Astrocyte (in vitro differentiated cells and primary cell): ENCODE measurements at regions not wholly inside any gene's neighbourhood (a gene's known extent, or its start where the extent isn't known, plus 50 kb on each side); places are given as distances from the start of the nearest gene placed in this dataset.

Source experiments
- DNase-seq: peaks from one replicate; pipeline ENCODE4 v3.0.0-alpha.2; 2010; ENCODE audit warnings: low read depth
- FAIRE-seq: peaks from 2 replicates; lab custom pipeline; 2011; peaks lifted over from hg19 to GRCh38; lab: Jason Lieb, UNC
- H2AFZ ChIP-seq: 2 replicates; pipeline ENCODE4 v1.6.0; 2012; ENCODE audit warnings: low read depth, low read length, inconsistent platforms
- H3K27ac ChIP-seq: 2 replicates; pipeline ENCODE4 v1.5.1; 2011; ENCODE audit warnings: low read depth, low read length, inconsistent platforms
- H3K27me3 ChIP-seq: 2 replicates; pipeline ENCODE4 v1.6.0; 2011; ENCODE audit warnings: low read length, inconsistent platforms; ENCODE audit not compliant: insufficient read depth
- H3K36me3 ChIP-seq: 2 replicates; pipeline ENCODE4 v1.5.1; 2011; ENCODE audit warnings: low read length, inconsistent platforms; ENCODE audit not compliant: insufficient read depth
- H3K4me1 ChIP-seq: 2 replicates; pipeline ENCODE4 v1.5.1; 2011; ENCODE audit warnings: low read length, inconsistent platforms; ENCODE audit not compliant: insufficient read depth
- H3K4me2 ChIP-seq: 2 replicates; pipeline ENCODE4 v1.6.0; 2012; ENCODE audit warnings: low read length, inconsistent platforms
- H3K4me3 ChIP-seq: 2 replicates; pipeline ENCODE4 v1.5.1; 2011; ENCODE audit warnings: low read depth, mild to moderate bottlenecking, low read length, inconsistent platforms; ENCODE audit not compliant: insufficient read depth
- H3K79me2 ChIP-seq: 2 replicates; pipeline ENCODE4 v1.6.0; 2012; ENCODE audit warnings: mild to moderate bottlenecking, low read length, inconsistent platforms; ENCODE audit not compliant: insufficient read depth
- H3K9ac ChIP-seq: 2 replicates; pipeline ENCODE4 v1.6.0; 2012; ENCODE audit warnings: mild to moderate bottlenecking, low read length, inconsistent platforms
- H3K9me3 ChIP-seq: 2 replicates; pipeline ENCODE4 v1.5.1; 2012; ENCODE audit warnings: low read depth, mild to moderate bottlenecking, low read length, inconsistent platforms; ENCODE audit not compliant: insufficient read depth
- H4K20me1 ChIP-seq: 2 replicates; pipeline ENCODE4 v1.6.0; 2012; ENCODE audit warnings: low read length, inconsistent platforms; ENCODE audit not compliant: insufficient read depth
- H3K27ac Mint-ChIP-seq: one replicate; pipeline ENCODE4 v1.8.0; 2021; ENCODE audit warnings: mild to moderate bottlenecking, mixed read lengths; ENCODE audit not compliant: unreplicated experiment
- H3K27me3 Mint-ChIP-seq: one replicate; pipeline ENCODE4 v1.8.0; 2021; ENCODE audit warnings: low read depth, mixed read lengths; ENCODE audit not compliant: unreplicated experiment
- H3K36me3 Mint-ChIP-seq: one replicate; pipeline ENCODE4 v1.8.0; 2021; ENCODE audit warnings: low read depth, mixed read lengths; ENCODE audit not compliant: unreplicated experiment
- H3K4me1 Mint-ChIP-seq: one replicate; pipeline ENCODE4 v1.8.0; 2021; ENCODE audit warnings: low read depth, mixed read lengths; ENCODE audit not compliant: unreplicated experiment
- H3K4me3 Mint-ChIP-seq: one replicate; pipeline ENCODE4 v1.8.0; 2021; ENCODE audit warnings: mild to moderate bottlenecking, moderate library complexity, mixed read lengths; ENCODE audit not compliant: unreplicated experiment
- H3K9me3 Mint-ChIP-seq: one replicate; pipeline ENCODE4 v1.8.0; 2021; ENCODE audit warnings: mild to moderate bottlenecking, mixed read lengths; ENCODE audit not compliant: unreplicated experiment
- EZH2 ChIP-seq: IDR thresholded peaks from 2 replicates; pipeline ENCODE4 v1.6.1; 2012; ENCODE audit warnings: mild to moderate bottlenecking, low read length, inconsistent platforms; ENCODE audit not compliant: insufficient read depth
- TF ChIP-seq, protein P1 (sequence below): IDR thresholded peaks from 2 replicates; pipeline ENCODE4 v1.5.1; 2011; ENCODE audit warnings: low read depth, mild to moderate bottlenecking, inconsistent platforms, low read length, moderate library complexity; ENCODE audit not compliant: insufficient read depth

DNA sequence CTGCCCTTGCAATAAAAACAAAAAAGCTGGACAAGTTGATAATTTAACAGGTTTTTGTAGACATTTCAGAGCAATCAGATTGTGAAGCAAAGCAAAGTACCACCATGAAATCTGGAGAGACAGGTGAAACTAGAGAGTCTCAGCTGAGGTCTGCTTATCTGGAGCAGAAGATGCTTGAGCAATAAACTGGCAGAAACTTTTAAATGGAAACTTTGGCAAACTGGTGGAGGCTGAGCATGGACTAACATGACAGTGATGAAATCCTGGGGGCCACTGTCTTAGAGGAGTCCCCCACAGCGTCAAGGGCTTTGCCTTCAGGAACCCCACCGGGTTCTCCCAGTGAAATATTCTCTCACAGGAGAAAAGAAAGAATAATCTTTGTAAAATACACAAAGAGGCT is 416.3 kb upstream of the B3GALT2 start:
- TF ChIP-seq, protein P1, sequence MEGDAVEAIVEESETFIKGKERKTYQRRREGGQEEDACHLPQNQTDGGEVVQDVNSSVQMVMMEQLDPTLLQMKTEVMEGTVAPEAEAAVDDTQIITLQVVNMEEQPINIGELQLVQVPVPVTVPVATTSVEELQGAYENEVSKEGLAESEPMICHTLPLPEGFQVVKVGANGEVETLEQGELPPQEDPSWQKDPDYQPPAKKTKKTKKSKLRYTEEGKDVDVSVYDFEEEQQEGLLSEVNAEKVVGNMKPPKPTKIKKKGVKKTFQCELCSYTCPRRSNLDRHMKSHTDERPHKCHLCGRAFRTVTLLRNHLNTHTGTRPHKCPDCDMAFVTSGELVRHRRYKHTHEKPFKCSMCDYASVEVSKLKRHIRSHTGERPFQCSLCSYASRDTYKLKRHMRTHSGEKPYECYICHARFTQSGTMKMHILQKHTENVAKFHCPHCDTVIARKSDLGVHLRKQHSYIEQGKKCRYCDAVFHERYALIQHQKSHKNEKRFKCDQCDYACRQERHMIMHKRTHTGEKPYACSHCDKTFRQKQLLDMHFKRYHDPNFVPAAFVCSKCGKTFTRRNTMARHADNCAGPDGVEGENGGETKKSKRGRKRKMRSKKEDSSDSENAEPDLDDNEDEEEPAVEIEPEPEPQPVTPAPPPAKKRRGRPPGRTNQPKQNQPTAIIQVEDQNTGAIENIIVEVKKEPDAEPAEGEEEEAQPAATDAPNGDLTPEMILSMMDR = no peak
- no peak for TF ChIP-seq EZH2
- H2AFZ ChIP-seq = no peak overlapping the region
- no peak overlapping the region for H3K4me2 ChIP-seq
- H3K36me3 Mint-ChIP-seq = no peaks in the 10 kb centered on the region
- H3K27me3 Mint-ChIP-seq = no peaks in the 10 kb centered on the region
- no peaks in the 10 kb centered on the region for H3K9me3 ChIP-seq
- H3K4me1 ChIP-seq = no peaks in the 10 kb centered on the region
- H3K4me1 Mint-ChIP-seq = no peaks in the 10 kb centered on the region
- no peak overlapping the region for H3K9ac ChIP-seq
- H4K20me1 ChIP-seq = no peaks in the 10 kb centered on the region
- H3K27me3 ChIP-seq = no peaks in the 10 kb centered on the region
- H3K9me3 Mint-ChIP-seq = no peaks in the 10 kb centered on the region
- no peak overlapping the region for H3K4me3 ChIP-seq
- H3K27ac Mint-ChIP-seq = no peak overlapping the region
- DNase-seq (no peak), FAIRE-seq (no peak)
- no peak overlapping the region for H3K27ac ChIP-seq
- no peaks in the 10 kb centered on the region for H3K36me3 ChIP-seq
- H3K79me2 ChIP-seq = no peaks in the 10 kb centered on the region
- no peak overlapping the region for H3K4me3 Mint-ChIP-seq

DNA sequence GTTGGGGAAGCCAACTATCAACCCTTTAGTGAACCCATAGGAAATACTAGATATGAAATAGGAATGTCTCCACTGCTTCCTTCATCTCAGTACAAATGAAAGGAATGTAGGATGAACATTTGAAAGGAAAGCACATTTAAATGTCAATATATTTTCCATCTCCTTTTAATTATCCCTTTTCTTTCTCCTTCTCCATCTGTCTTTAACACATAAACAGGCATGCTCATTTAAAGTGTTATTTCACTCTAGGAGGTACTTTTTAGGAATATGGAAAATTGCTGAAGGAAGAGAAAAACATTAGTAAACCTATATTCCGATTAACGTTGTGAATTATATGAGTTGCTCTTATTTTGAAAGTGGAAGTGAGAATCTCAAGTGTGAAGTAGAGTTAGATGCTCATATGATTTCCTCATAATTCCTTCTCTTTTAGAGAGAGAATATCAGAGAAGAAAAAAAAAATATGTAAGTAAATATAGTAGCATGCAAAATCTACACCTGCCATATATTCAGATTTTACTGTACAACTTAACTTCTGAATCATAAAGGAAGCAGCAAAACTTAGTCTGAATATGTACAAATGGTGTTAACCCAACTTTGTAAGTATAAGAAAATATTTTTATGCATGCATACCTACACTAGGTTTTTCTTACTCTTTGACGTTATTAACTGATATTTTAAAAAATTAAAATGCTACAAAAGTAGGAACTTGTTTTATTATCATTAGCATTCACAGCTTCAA is 406.9 kb upstream of the B3GALT2 start:
- no peak overlapping the region for H3K27ac Mint-ChIP-seq
- no peaks in the 10 kb centered on the region for H3K27me3 Mint-ChIP-seq
- H3K36me3 ChIP-seq = no peaks in the 10 kb centered on the region
- H3K4me1 ChIP-seq = peaks cover 4% of the 10 kb centered on the region
- H3K4me3 Mint-ChIP-seq = no peak overlapping the region
- no peak overlapping the region for H3K27ac ChIP-seq
- H3K79me2 ChIP-seq = no peaks in the 10 kb centered on the region
- no peaks in the 10 kb centered on the region for H3K9me3 Mint-ChIP-seq
- H2AFZ ChIP-seq = no peak overlapping the region
- no peak overlapping the region for H3K4me3 ChIP-seq
- TF ChIP-seq EZH2 = no peak
- TF ChIP-seq, protein P1 = no peak
- no peak overlapping the region for H3K4me2 ChIP-seq
- FAIRE-seq (no peak), DNase-seq (no peak)
- H4K20me1 ChIP-seq = no peaks in the 10 kb centered on the region
- H3K9me3 ChIP-seq = no peaks in the 10 kb centered on the region
- H3K36me3 Mint-ChIP-seq = no peaks in the 10 kb centered on the region
- H3K9ac ChIP-seq = no peak overlapping the region
- no peaks in the 10 kb centered on the region for H3K27me3 ChIP-seq
- peaks cover 17% of the 10 kb centered on the region for H3K4me1 Mint-ChIP-seq

DNA sequence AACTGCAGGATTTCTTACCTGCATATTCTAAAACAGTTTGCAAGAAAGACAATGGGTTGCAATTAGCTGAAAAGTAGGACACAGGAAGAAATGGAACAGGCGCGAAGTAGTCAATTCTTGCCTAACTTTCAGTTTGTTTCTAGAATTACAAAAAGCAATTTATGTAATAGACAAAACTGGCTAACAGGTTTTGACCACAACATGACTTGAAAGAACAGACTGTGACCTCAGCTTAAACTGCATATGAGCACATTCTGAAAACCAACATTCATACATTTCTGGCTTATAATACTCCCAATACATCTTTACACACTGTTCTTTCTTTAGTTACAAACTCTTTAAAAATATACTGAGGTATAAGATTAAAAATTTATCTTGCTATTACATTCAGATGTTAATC is 405.9 kb upstream of the B3GALT2 start:
- H3K4me2 ChIP-seq = no peak overlapping the region
- H3K4me1 Mint-ChIP-seq = peaks cover 19% of the 10 kb centered on the region

More for the DNA sequence above, 405.9 kb upstream of the B3GALT2 start:
- no peaks in the 10 kb centered on the region for H3K27me3 Mint-ChIP-seq
- Histone ChIP-seq H3K27me3 (no peaks in the 10 kb centered on the region), H3K4me1 (peaks cover 4% of the 10 kb centered on the region), H3K9ac (no peak overlapping the region), H4K20me1 (no peaks in the 10 kb centered on the region), H3K27ac (no peak overlapping the region), H3K4me3 (no peak overlapping the region), H3K9me3 (no peaks in the 10 kb centered on the region), H3K36me3 (no peaks in the 10 kb centered on the region), H3K79me2 (no peaks in the 10 kb centered on the region), H2AFZ (no peak overlapping the region)
- H3K27ac Mint-ChIP-seq = no peak overlapping the region
- FAIRE-seq = no peak
- no peaks in the 10 kb centered on the region for H3K36me3 Mint-ChIP-seq
- TF ChIP-seq, protein P1 = no peak
- TF ChIP-seq EZH2 = no peak
- no peak overlapping the region for H3K4me3 Mint-ChIP-seq
- no peak for DNase-seq
- H3K9me3 Mint-ChIP-seq = no peaks in the 10 kb centered on the region
